Lower leg skin (tissue), 3 donors: ENCODE measurements at regions not wholly inside any gene's neighbourhood (a gene's known extent, or its start where the extent isn't known, plus 50 kb on each side); places are given as distances from the start of the nearest gene placed in this dataset.

ENCODE experiments used
- CTCF ChIP-seq, 3 donors: fragments of 450-650 bp; IDR thresholded peaks; one replicate each; pipeline ENCODE4 v1.5.1; 2016; ENCODE audit warnings: antibody characterized with exemption in 3 of 3, mild to moderate bottlenecking in 3 of 3, moderate library complexity in 2 of 3
- POLR2A ChIP-seq, 2 donors: fragments of 450-650 bp; IDR thresholded peaks; one replicate each; pipeline ENCODE4 v1.6.1; 2016 to 2017; ENCODE audit warnings: antibody characterized with exemption in 2 of 2, mild to moderate bottlenecking in 1 of 2, moderate library complexity in 1 of 2

GRCh38 chr10:20958225-20958624, 61.1 kb upstream of the NEBL start:
- TF ChIP-seq CTCF (IDR thresholded peaks at IDR 0.05) (no peak), POLR2A (IDR thresholded peaks at IDR 0.05) (no peak)
